Mesendoderm (in vitro differentiated cells): ENCODE measurements at regions not wholly inside any gene's neighbourhood (a gene's known extent, or its start where the extent isn't known, plus 50 kb on each side); places are given as distances from the start of the nearest gene placed in this dataset.

Source experiments
- DNase-seq: peaks from one replicate; pipeline ENCODE4 v3.0.0; 2013
- H2AK5ac ChIP-seq: 2 replicates; pipeline ENCODE4 v1.6.1; 2013; ENCODE audit warnings: low read length, inconsistent platforms
- H2BK120ac ChIP-seq: 2 replicates; pipeline ENCODE4 v1.6.1; 2013; ENCODE audit warnings: low read depth, mild to moderate bottlenecking, low read length, moderate library complexity, mixed read lengths
- H2BK15ac ChIP-seq: replicated peaks from 2 replicates; pipeline ENCODE4 v1.6.1; 2013; ENCODE audit warnings: low read depth, mild to moderate bottlenecking, moderate library complexity
- H2BK5ac ChIP-seq: 2 replicates; pipeline ENCODE4 v1.6.1; 2013; ENCODE audit warnings: low read length, inconsistent platforms
- H3K18ac ChIP-seq: 2 replicates; pipeline ENCODE4 v1.6.1; 2013; ENCODE audit warnings: mild to moderate bottlenecking, low read length, mixed read lengths
- H3K23ac ChIP-seq: one replicate; pipeline ENCODE4 v1.6.1; 2013; ENCODE audit warnings: low read length
- H3K27ac ChIP-seq: 2 replicates; pipeline ENCODE4 v1.5.1; 2013; ENCODE audit warnings: low read depth, mild to moderate bottlenecking, inconsistent platforms, low read length, moderate library complexity
- H3K27me3 ChIP-seq: 2 replicates; pipeline ENCODE4 v1.6.1; 2013; ENCODE audit warnings: low read length, control low read depth, mild to moderate bottlenecking, inconsistent platforms; ENCODE audit not compliant: insufficient read depth, poor library complexity
- H3K36me3 ChIP-seq: 2 replicates; pipeline ENCODE4 v1.6.1; 2013; ENCODE audit warnings: low read length, inconsistent platforms; ENCODE audit not compliant: control insufficient read depth, insufficient read depth
- H3K4ac ChIP-seq: one replicate; pipeline ENCODE4 v1.6.1; 2013; ENCODE audit warnings: low read depth, mild to moderate bottlenecking, low read length, moderate library complexity
- H3K4me1 ChIP-seq: 2 replicates; pipeline ENCODE4 v1.6.1; 2013; ENCODE audit warnings: low read depth, low read length, inconsistent platforms; ENCODE audit not compliant: control insufficient read depth
- H3K4me2 ChIP-seq: 2 replicates; pipeline ENCODE4 v1.6.1; 2013; ENCODE audit warnings: low read length
- H3K4me3 ChIP-seq: 2 replicates; pipeline ENCODE4 v1.5.1; 2013; ENCODE audit warnings: mild to moderate bottlenecking, low read length
- H3K56ac ChIP-seq: one replicate; pipeline ENCODE4 v1.6.1; 2013; ENCODE audit warnings: low read length
- H3K79me1 ChIP-seq: 2 replicates; pipeline ENCODE4 v1.6.1; 2013; ENCODE audit warnings: low read length, inconsistent platforms
- H3K79me2 ChIP-seq: 2 replicates; pipeline ENCODE4 v1.6.1; 2013; ENCODE audit warnings: mild to moderate bottlenecking, low read length; ENCODE audit not compliant: control insufficient read depth, insufficient read depth
- H3K9ac ChIP-seq: 2 replicates; pipeline ENCODE4 v1.6.1; 2013; ENCODE audit warnings: low read length, inconsistent platforms
- H4K5ac ChIP-seq: one replicate; pipeline ENCODE4 v1.6.1; 2013; ENCODE audit warnings: low read length
- H4K8ac ChIP-seq: one replicate; pipeline ENCODE4 v1.6.1; 2013; ENCODE audit warnings: low read depth, mild to moderate bottlenecking, control low read depth, low read length, moderate library complexity
- WGBS: extraction: QIAGEN DNeasy Blood & Tissue Kit; methylation state at CpG from one replicate; pipeline ENCODE4 v1.1.7; 2013; ENCODE audit warnings: low lambda C conversion rate, missing lambda C conversion rate; ENCODE audit not compliant: insufficient coverage; ENCODE audit errors: extremely low coverage; 5-methylcytosine and 5-hydroxymethylcytosine counted together

DNA sequence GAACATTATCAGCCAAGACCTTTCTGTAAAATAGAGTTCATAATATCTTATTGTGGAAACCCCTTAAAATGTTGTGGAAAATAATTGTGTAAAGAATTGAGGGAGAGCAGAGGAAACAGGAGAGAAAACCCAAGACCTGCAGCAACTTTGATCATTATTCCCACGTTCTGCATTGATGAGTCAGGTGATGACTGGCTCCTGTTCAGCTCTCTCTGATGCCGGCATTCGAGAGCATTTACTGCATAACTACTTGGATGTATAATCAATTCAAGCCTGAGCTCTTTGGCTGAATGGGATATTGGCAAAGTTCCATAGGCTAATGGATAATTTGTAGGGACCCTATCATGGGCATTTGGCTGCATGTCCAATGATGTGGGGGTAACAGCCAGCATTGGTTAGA lies 176.3 kb upstream of the ARID2 start:
- Histone ChIP-seq H2BK120ac (no peak overlapping the region), H3K9ac (no peak overlapping the region), H3K4me2 (no peak overlapping the region), H2BK15ac (no peak overlapping the region), H3K79me1 (no peaks in the 10 kb centered on the region), H3K18ac (no peak overlapping the region), H3K56ac (no peak overlapping the region), H3K23ac (no peak overlapping the region), H3K4ac (no peak overlapping the region), H3K36me3 (no peaks in the 10 kb centered on the region), H3K27ac (no peak overlapping the region), H3K4me3 (no peak overlapping the region), H3K27me3 (no peaks in the 10 kb centered on the region), H3K79me2 (no peaks in the 10 kb centered on the region), H4K5ac (no peak overlapping the region), H3K4me1 (no peaks in the 10 kb centered on the region), H2AK5ac (no peak overlapping the region), H4K8ac (no peak overlapping the region), H2BK5ac (no peak overlapping the region)
- DNase-seq = no peak
- no CpG with 5 or more reads among the region's 3 CpGs for WGBS

DNA sequence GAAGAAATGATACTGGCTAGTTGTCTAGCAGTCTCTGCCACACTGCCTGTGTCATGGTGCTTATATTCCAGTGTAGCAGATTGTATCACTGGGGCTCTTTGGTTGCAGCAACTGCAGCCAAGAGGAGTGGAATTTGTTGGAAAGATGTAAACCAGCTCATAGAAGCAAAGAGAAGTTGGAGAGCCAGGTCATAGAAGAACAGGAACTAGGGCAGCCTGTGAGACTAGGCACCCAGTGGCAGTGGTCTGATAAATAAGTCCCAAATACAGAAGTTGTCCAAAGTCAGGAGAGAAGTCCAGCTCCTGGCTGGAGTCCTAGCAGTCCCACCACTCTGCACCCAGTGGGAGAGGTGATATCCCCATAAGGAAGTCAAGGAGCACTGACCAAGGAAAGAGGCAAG lies 172.5 kb upstream of the ARID2 start:
- Histone ChIP-seq H3K79me1 (no peaks in the 10 kb centered on the region), H3K79me2 (no peaks in the 10 kb centered on the region), H3K4me2 (no peak overlapping the region), H3K56ac (no peak overlapping the region), H2AK5ac (no peak overlapping the region), H3K27ac (no peak overlapping the region), H3K36me3 (no peaks in the 10 kb centered on the region), H2BK120ac (no peak overlapping the region), H3K4ac (no peak overlapping the region), H3K9ac (no peak overlapping the region), H3K4me1 (no peaks in the 10 kb centered on the region), H3K18ac (no peak overlapping the region), H3K27me3 (no peaks in the 10 kb centered on the region), H2BK15ac (no peak overlapping the region), H3K23ac (no peak overlapping the region), H3K4me3 (no peak overlapping the region), H2BK5ac (no peak overlapping the region), H4K8ac (no peak overlapping the region), H4K5ac (no peak overlapping the region)
- no peak for DNase-seq

DNA sequence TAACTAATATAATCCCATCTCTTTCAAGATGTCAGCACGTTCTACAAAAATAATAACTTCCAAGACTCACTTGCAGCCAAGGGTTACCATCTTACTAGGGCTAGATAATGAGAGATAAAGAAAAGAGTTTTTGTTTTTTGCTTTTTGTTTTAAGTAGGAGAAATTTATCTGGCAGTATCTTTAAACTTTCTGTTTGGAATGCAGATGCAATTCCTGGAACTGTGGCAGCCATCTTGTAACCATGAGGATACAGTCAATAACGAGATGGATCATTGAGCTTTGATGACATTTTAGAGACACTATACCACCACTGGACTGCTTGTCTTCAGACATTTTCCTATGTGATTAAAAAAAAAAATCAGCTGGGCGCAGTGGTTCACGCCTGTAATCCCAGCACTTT lies 171.2 kb upstream of the ARID2 start:
- Histone ChIP-seq H3K4me2 (no peak overlapping the region), H2BK120ac (no peak overlapping the region), H3K79me1 (no peaks in the 10 kb centered on the region), H3K4ac (no peak overlapping the region), H2AK5ac (no peak overlapping the region), H2BK15ac (no peak overlapping the region), H3K79me2 (no peaks in the 10 kb centered on the region), H4K5ac (no peak overlapping the region), H3K27me3 (no peaks in the 10 kb centered on the region), H3K9ac (no peak overlapping the region), H3K36me3 (no peaks in the 10 kb centered on the region), H3K4me3 (no peak overlapping the region), H3K18ac (no peak overlapping the region), H3K23ac (no peak overlapping the region), H2BK5ac (no peak overlapping the region), H4K8ac (no peak overlapping the region), H3K27ac (no peak overlapping the region), H3K56ac (no peak overlapping the region), H3K4me1 (no peaks in the 10 kb centered on the region)
- 100% methylated on average over 1 of the region's 4 CpGs for WGBS
- no peak for DNase-seq

DNA sequence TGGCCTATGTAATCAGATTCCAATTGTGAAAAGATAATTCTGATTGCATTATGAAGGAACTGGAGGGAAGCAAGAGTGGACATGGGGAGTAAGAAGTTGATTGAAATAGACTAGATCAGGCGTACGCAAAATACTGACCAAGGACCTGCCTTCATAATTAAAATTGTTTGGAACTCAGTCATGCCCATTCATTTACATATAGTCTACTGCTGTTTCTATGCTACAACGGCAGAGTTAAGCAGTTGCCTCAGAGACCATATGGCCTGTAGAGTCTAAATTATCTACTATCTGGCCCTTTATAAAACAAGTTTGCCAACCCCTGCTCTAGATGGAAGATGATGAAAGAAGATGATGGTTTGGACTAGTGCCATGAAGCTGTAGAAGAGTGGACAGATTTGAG lies 170.0 kb upstream of the ARID2 start:
- no peak overlapping the region for H3K4ac ChIP-seq
- no peak overlapping the region for H2BK5ac ChIP-seq
- no peak overlapping the region for H4K8ac ChIP-seq
- no peak overlapping the region for H3K4me3 ChIP-seq
- H3K79me2 ChIP-seq = no peaks in the 10 kb centered on the region
- no peak overlapping the region for H2BK120ac ChIP-seq
- no peak overlapping the region for H3K18ac ChIP-seq
- no peaks in the 10 kb centered on the region for H3K36me3 ChIP-seq
- H3K4me1 ChIP-seq = no peaks in the 10 kb centered on the region
- H3K23ac ChIP-seq = no peak overlapping the region
- DNase-seq = no peak
- no peak overlapping the region for H3K9ac ChIP-seq
- no peak overlapping the region for H3K27ac ChIP-seq
- no CpG with 5 or more reads among the region's 3 CpGs for WGBS
- no peak overlapping the region for H4K5ac ChIP-seq
- H3K79me1 ChIP-seq = no peaks in the 10 kb centered on the region
- no peak overlapping the region for H3K56ac ChIP-seq
- no peaks in the 10 kb centered on the region for H3K27me3 ChIP-seq
- no peak overlapping the region for H3K4me2 ChIP-seq
- no peak overlapping the region for H2AK5ac ChIP-seq
- H2BK15ac ChIP-seq = no peak overlapping the region

DNA sequence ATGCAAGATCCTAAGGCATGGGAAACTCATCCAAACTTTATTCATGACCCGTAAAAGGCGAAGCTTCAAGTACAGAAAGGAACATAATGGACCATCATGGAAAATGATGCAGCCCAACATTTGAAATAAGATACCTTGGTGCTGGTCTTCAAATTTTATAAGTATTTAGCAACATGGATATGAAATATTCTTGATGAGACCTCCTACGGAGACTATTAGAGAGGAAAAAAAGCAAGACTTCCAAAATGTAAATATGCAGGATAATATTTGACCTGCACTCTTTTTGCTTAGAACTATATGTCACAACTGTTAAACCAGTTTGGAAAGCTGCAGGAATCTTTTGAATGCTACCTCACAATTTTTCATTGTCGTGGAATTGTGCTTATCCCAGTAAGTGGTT lies 168.8 kb upstream of the ARID2 start:
- Histone ChIP-seq H2BK15ac (no peak overlapping the region), H3K36me3 (no peaks in the 10 kb centered on the region), H3K4me3 (no peak overlapping the region), H3K23ac (no peak overlapping the region), H3K4me2 (no peak overlapping the region), H3K79me2 (no peaks in the 10 kb centered on the region), H2BK120ac (no peak overlapping the region), H3K9ac (no peak overlapping the region), H3K4me1 (no peaks in the 10 kb centered on the region), H3K56ac (no peak overlapping the region), H3K18ac (no peak overlapping the region), H4K8ac (no peak overlapping the region), H3K27ac (no peak overlapping the region), H3K27me3 (no peaks in the 10 kb centered on the region), H4K5ac (no peak overlapping the region), H3K79me1 (no peaks in the 10 kb centered on the region), H3K4ac (no peak overlapping the region), H2BK5ac (no peak overlapping the region), H2AK5ac (no peak overlapping the region)
- no CpG with 5 or more reads among the region's 4 CpGs for WGBS
- DNase-seq = no peak

DNA sequence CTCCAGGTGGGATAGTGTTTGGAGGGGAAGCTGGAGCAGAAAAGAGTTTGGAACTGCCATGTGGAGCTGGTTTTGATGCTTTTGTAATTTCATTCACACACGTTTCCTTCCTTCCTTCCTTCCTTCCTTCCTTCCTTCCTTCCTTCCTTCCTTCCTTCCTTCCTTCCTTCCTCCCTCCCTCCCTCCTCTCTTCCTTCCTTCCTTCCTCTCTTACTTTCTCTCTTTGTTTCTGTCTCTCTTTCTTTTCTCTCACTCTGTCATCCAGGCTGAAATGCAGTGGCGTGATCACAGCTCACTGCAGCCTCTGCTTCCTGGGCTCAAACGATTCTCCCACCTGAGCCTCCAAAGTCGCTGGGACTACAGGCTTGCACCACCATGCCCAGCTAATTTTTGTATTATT lies 168.0 kb upstream of the ARID2 start:
- H3K4ac ChIP-seq = no peak overlapping the region
- H3K79me1 ChIP-seq = no peaks in the 10 kb centered on the region
- H2BK5ac ChIP-seq = no peak overlapping the region
- no peak overlapping the region for H3K9ac ChIP-seq
- no peak for DNase-seq
- H2BK15ac ChIP-seq = no peak overlapping the region
- no peak overlapping the region for H3K18ac ChIP-seq
- no peaks in the 10 kb centered on the region for H3K36me3 ChIP-seq
- H3K4me2 ChIP-seq = no peak overlapping the region
- no peak overlapping the region for H4K8ac ChIP-seq
- H3K56ac ChIP-seq = no peak overlapping the region
- no peak overlapping the region for H3K4me3 ChIP-seq
- no peaks in the 10 kb centered on the region for H3K4me1 ChIP-seq
- H3K27ac ChIP-seq = no peak overlapping the region
- WGBS = no CpG with 5 or more reads among the region's 4 CpGs
- H2BK120ac ChIP-seq = no peak overlapping the region
- H3K27me3 ChIP-seq = no peaks in the 10 kb centered on the region
- no peak overlapping the region for H4K5ac ChIP-seq
- H2AK5ac ChIP-seq = no peak overlapping the region
- no peaks in the 10 kb centered on the region for H3K79me2 ChIP-seq
- no peak overlapping the region for H3K23ac ChIP-seq
